Transverse colon (tissue), 4 donors: ENCODE measurements at regions not wholly inside any gene's neighbourhood (a gene's known extent, or its start where the extent isn't known, plus 50 kb on each side); places are given as distances from the start of the nearest gene placed in this dataset.

Experiments used
- DNase-seq: peaks from one replicate; pipeline ENCODE4 v3.0.0-alpha.2; 2019
- H3K27ac ChIP-seq, 4 donors: fragments of 200-600 bp; sonication (generic); 2 replicates each; pipeline ENCODE4 v1.5.1; 2016 to 2018; ENCODE audit warnings: inconsistent platforms in 4 of 4
- H3K27me3 ChIP-seq: fragments of 200-600 bp; sonication (generic); 2 replicates; pipeline ENCODE4 v1.5.1; 2017; ENCODE audit warnings: inconsistent platforms
- H3K36me3 ChIP-seq, 4 donors: fragments of 200-600 bp; sonication (generic); 2 replicates each; pipeline ENCODE4 v1.5.1; 2017 to 2019; ENCODE audit warnings: inconsistent platforms in 4 of 4
- H3K4me1 ChIP-seq, 4 donors: fragments of 200-600 bp; sonication (generic); 2 replicates each; pipeline ENCODE4 v1.5.1; 2017 to 2020; ENCODE audit warnings: inconsistent platforms in 4 of 4
- H3K4me3 ChIP-seq, 4 donors: fragments of 200-600 bp; sonication (generic); 1 replicate in 1 of 4; 2 replicates in 3 of 4; pipeline versions ENCODE4 v1.5.1 to v1.6.1; 2017 to 2019; ENCODE audit warnings: inconsistent platforms in 4 of 4
- H3K9me3 ChIP-seq, 2 donors: fragments of 200-600 bp; sonication (generic); 2 replicates each; pipeline ENCODE4 v1.5.1; 2017 to 2019; ENCODE audit warnings: inconsistent platforms in 2 of 2
- EP300 ChIP-seq: sonication (generic); formaldehyde crosslinking; IDR thresholded peaks from one replicate; pipeline ENCODE4 v1.6.1; 2017; ENCODE audit warnings: antibody characterized with exemption, low read depth
- POLR2A ChIP-seq: fragments of 450-650 bp; IDR thresholded peaks from one replicate; pipeline ENCODE4 v1.6.1; 2016; ENCODE audit warnings: antibody characterized with exemption, mild to moderate bottlenecking, moderate library complexity
- POLR2AphosphoS5 ChIP-seq, 3 donors: sonication (generic); formaldehyde crosslinking; IDR thresholded peaks; one replicate each; pipeline ENCODE4 v1.6.1; 2016; ENCODE audit warnings: antibody characterized with exemption in 3 of 3
- WGBS, 2 donors: methylation state at CpG; one replicate each; pipeline ENCODE4 v1.1.5; 2018; ENCODE audit warnings: low coverage in 1 of 2; 5-methylcytosine and 5-hydroxymethylcytosine counted together
- in situ Hi-C, 4 donors: fragments of 200-750 bp; cut with MboI; loops; one replicate each; pipeline versions ENCODE4 v1.15.0 to v1.15.1; 2017; ENCODE audit warnings: low sequenced_read_pairs in 3 of 4, low pct_ligation_motif_present in 1 of 4, low pct_unique_long_range_greater_than_20kb in 1 of 4
- intact Hi-C: fragments of 100-400 bp; cut with DNase I; formaldehyde crosslinking; loops from one replicate; pipeline ENCODE4 v1.15.1; 2023; ENCODE audit warnings: low total_unique reads
- TF ChIP-seq, protein P1 (sequence below), 5 experiments: fragments of 200-600 bp in 3 of 5; fragments of 450-650 bp in 2 of 5; sonication (generic) in 3 of 5; IDR thresholded peaks; 1 replicate in 2 of 5; 2 replicates in 3 of 5; pipeline ENCODE4 v1.5.1; 2016 to 2017; ENCODE audit warnings: antibody characterized with exemption in 5 of 5, inconsistent platforms in 3 of 5, mild to moderate bottlenecking in 2 of 5, moderate library complexity in 1 of 5

DNA sequence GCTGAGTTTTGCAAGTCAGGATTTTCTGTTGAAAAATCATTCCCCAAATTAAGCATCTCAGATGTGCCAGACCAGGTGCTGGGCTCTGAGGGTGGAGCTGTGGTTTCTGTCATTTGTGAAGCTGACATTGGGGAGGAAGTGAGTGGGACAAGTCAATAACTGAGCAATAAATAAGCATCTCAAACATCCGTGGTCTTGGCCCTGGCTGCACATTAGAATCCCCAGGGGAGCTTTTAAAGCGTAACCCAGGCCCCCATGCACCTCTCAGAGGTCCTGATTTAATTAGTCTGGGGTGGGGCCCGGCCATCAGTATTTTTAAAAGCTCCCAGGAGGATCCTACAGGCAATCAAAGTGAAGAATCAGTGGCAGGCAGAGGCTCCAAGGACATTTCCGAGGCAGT is 420.0 kb downstream of the MN1 start:
- intact Hi-C loops = no loop called here

GRCh38 chr22:27381960-27382742 is 419.4 kb downstream of the MN1 start:
- in situ Hi-C loops = no loop called here
- no peak for TF ChIP-seq POLR2A
- TF ChIP-seq, protein P1, sequence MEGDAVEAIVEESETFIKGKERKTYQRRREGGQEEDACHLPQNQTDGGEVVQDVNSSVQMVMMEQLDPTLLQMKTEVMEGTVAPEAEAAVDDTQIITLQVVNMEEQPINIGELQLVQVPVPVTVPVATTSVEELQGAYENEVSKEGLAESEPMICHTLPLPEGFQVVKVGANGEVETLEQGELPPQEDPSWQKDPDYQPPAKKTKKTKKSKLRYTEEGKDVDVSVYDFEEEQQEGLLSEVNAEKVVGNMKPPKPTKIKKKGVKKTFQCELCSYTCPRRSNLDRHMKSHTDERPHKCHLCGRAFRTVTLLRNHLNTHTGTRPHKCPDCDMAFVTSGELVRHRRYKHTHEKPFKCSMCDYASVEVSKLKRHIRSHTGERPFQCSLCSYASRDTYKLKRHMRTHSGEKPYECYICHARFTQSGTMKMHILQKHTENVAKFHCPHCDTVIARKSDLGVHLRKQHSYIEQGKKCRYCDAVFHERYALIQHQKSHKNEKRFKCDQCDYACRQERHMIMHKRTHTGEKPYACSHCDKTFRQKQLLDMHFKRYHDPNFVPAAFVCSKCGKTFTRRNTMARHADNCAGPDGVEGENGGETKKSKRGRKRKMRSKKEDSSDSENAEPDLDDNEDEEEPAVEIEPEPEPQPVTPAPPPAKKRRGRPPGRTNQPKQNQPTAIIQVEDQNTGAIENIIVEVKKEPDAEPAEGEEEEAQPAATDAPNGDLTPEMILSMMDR (IDR thresholded peaks at IDR 0.05) = no peak
- TF ChIP-seq POLR2AphosphoS5 (IDR thresholded peaks at IDR 0.05) = no peak
- TF ChIP-seq EP300 = no peak
- intact Hi-C loops = no loop called here
- Histone ChIP-seq H3K4me3 (no peak overlapping the region), H3K4me1 (peaks cover 0 to 7% (median 2%) of the 10 kb centered on the region in 4 donors), H3K36me3 (no peaks in the 10 kb centered on the region), H3K9me3 (no peaks in the 10 kb centered on the region), H3K27me3 (peaks cover 19% of the 10 kb centered on the region), H3K27ac (no peak overlapping the region)
- DNase-seq = no peak
- WGBS, 2 donors = 84% methylated on average over 6 of the region's 6 CpGs; no CpG with 5 or more reads in 1 of the 2 donors

More for the DNA sequence above, 420.0 kb downstream of the MN1 start:
- Histone ChIP-seq H3K27ac (no peak overlapping the region), H3K36me3 (no peaks in the 10 kb centered on the region), H3K9me3 (no peaks in the 10 kb centered on the region), H3K4me1 (peaks cover 0 to 7% (median 2%) of the 10 kb centered on the region in 4 donors), H3K4me3 (no peak overlapping the region), H3K27me3 (peaks cover 16% of the 10 kb centered on the region)
- no peak for TF ChIP-seq EP300
- TF ChIP-seq, protein P1 (IDR thresholded peaks at IDR 0.05) = no peak
- TF ChIP-seq POLR2A = no peak
- no peak for TF ChIP-seq POLR2AphosphoS5 (IDR thresholded peaks at IDR 0.05)
- WGBS, 2 donors = 46% methylated on average over 4 of the region's 4 CpGs; no CpG with 5 or more reads in 1 of the 2 donors
- no peak for DNase-seq
- in situ Hi-C loops = no loop called here

GRCh38 chr22:27382947-27383346 is 418.6 kb downstream of the MN1 start:
- no peak for DNase-seq
- TF ChIP-seq EP300 (no peak), POLR2AphosphoS5 (IDR thresholded peaks at IDR 0.05) (no peak), POLR2A (no peak)
- TF ChIP-seq, protein P1 (IDR thresholded peaks at IDR 0.05) = no peak
- intact Hi-C loops = no loop called here
- Histone ChIP-seq H3K4me1 (peaks cover 0 to 4% (median under 1%) of the 10 kb centered on the region in 4 donors), H3K36me3 (no peaks in the 10 kb centered on the region), H3K9me3 (no peaks in the 10 kb centered on the region), H3K27ac (no peak overlapping the region), H3K27me3 (peaks cover 19% of the 10 kb centered on the region), H3K4me3 (no peak overlapping the region)
- WGBS, 2 donors = 57 to 66% methylated on average over 6 to 12 of the region's 12 CpGs
- in situ Hi-C loops = no loop called here

GRCh38 chr22:27383896-27384295 is 417.7 kb downstream of the MN1 start:
- no peak for TF ChIP-seq EP300
- TF ChIP-seq, protein P1 (IDR thresholded peaks at IDR 0.05) = no peak
- TF ChIP-seq POLR2A = no peak
- TF ChIP-seq POLR2AphosphoS5 (IDR thresholded peaks at IDR 0.05) = no peak
- no peak for DNase-seq
- WGBS, 2 donors = 55 to 58% methylated on average over 3 of the region's 3 CpGs
- Histone ChIP-seq H3K27ac (no peak overlapping the region), H3K27me3 (peaks cover 19% of the 10 kb centered on the region), H3K36me3 (no peaks in the 10 kb centered on the region), H3K4me1 (no peaks in the 10 kb centered on the region), H3K4me3 (no peak overlapping the region), H3K9me3 (no peaks in the 10 kb centered on the region)
- intact Hi-C loops = no loop called here
- in situ Hi-C loops = no loop called here
